Sigmoid colon (tissue), 6 donors: ENCODE measurements at regions not wholly inside any gene's neighbourhood (a gene's known extent, or its start where the extent isn't known, plus 50 kb on each side); places are given as distances from the start of the nearest gene placed in this dataset.

ENCODE experiments used
- DNase-seq: peaks from one replicate; pipeline ENCODE4 v3.0.0-alpha.2; 2019
- H3K27ac ChIP-seq, 4 donors: fragments of 200-600 bp; sonication (generic); one replicate each; pipeline ENCODE4 v1.5.1; 2016 to 2019; ENCODE audit warnings: mild to moderate bottlenecking in 1 of 4
- H3K27me3 ChIP-seq, 3 donors: fragments of 200-600 bp; sonication (generic); one replicate each; pipeline ENCODE4 v1.5.1; 2019; ENCODE audit warnings: mild to moderate bottlenecking in 1 of 3
- H3K36me3 ChIP-seq, 4 donors: fragments of 200-600 bp; sonication (generic); one replicate each; pipeline ENCODE4 v1.5.1; 2016 to 2019
- H3K4me1 ChIP-seq, 4 donors: fragments of 200-600 bp; sonication (generic); one replicate each; pipeline ENCODE4 v1.5.1; 2017 to 2019
- H3K4me3 ChIP-seq, 4 donors: fragments of 200-600 bp; sonication (generic); one replicate each; pipeline ENCODE4 v1.5.1; 2017 to 2019; ENCODE audit warnings: mild to moderate bottlenecking in 2 of 4, moderate library complexity in 1 of 4
- H3K9me3 ChIP-seq, 4 donors: fragments of 200-600 bp in 3 of 4; sonication (generic) in 3 of 4; one replicate each; pipeline versions ENCODE4 v1.5.1 to v1.6.1; 2013 to 2019
- CTCF ChIP-seq, 4 experiments: fragments of 450-650 bp in 3 of 4; fragments of 200-600 bp in 1 of 4; IDR thresholded peaks; one replicate each; pipeline ENCODE4 v1.5.1; 2016 to 2019; ENCODE audit warnings: antibody characterized with exemption in 4 of 4, mild to moderate bottlenecking in 3 of 4, moderate library complexity in 2 of 4
- EP300 ChIP-seq, 4 donors: sonication (generic); formaldehyde crosslinking; IDR thresholded peaks; one replicate each; pipeline ENCODE4 v1.6.1; 2017; ENCODE audit warnings: antibody characterized with exemption in 4 of 4
- POLR2A ChIP-seq, 2 donors: fragments of 450-650 bp; IDR thresholded peaks; one replicate each; pipeline ENCODE4 v1.6.1; 2016; ENCODE audit warnings: antibody characterized with exemption in 2 of 2, mild to moderate bottlenecking in 2 of 2, moderate library complexity in 2 of 2
- POLR2AphosphoS5 ChIP-seq, 4 donors: sonication (generic); formaldehyde crosslinking; IDR thresholded peaks; one replicate each; pipeline ENCODE4 v1.6.1; 2017; ENCODE audit warnings: antibody characterized with exemption in 4 of 4
- WGBS, 2 donors: extraction: QIAGEN DNeasy Blood & Tissue Kit; methylation state at CpG; one replicate each; pipeline ENCODE4 v1.1.7; 2013; 5-methylcytosine and 5-hydroxymethylcytosine counted together
- intact Hi-C: fragments of 100-400 bp; cut with DNase I; formaldehyde crosslinking; loops from one replicate; pipeline ENCODE4 v1.15.1; 2023
- donor health status: healthy with polysubstance abuse.
- donor health status: healthy.

- Histone ChIP-seq H3K27me3 (no peaks in the 10 kb centered on the region), H3K4me3 (no peak overlapping the region), H3K9me3 (peaks cover 0 to 4% (median 0%) of the 10 kb centered on the region in 4 donors), H3K27ac (no peak overlapping the region), H3K36me3 (no peaks in the 10 kb centered on the region), H3K4me1 (no peaks in the 10 kb centered on the region)
- TF ChIP-seq CTCF (IDR thresholded peaks at IDR 0.05) (no peak), POLR2AphosphoS5 (IDR thresholded peaks at IDR 0.05) (no peak), POLR2A (IDR thresholded peaks at IDR 0.05) (no peak), EP300 (IDR thresholded peaks at IDR 0.05) (no peak)
- DNase-seq, result no peak
- 68 to 70% methylated on average over 2 of the region's 2 CpGs for WGBS, 2 donors
- intact Hi-C loops, result no loop called here
Measured at GRCh38 chr5:3839151-3839550, 243.5 kb downstream of the IRX1 start.

GRCh38 chr5:3842591-3842990, 247.0 kb downstream of the IRX1 start:
- TF ChIP-seq POLR2A (IDR thresholded peaks at IDR 0.05), result no peak
- TF ChIP-seq POLR2AphosphoS5 (IDR thresholded peaks at IDR 0.05), result no peak
- TF ChIP-seq EP300 (IDR thresholded peaks at IDR 0.05), result no peak
- no peaks in the 10 kb centered on the region for H3K27me3 ChIP-seq

GRCh38 chr5:3843706-3844105, 248.1 kb downstream of the IRX1 start:
- H3K9me3 ChIP-seq, result no peaks in the 10 kb centered on the region
- TF ChIP-seq POLR2AphosphoS5 (IDR thresholded peaks at IDR 0.05) (no peak), POLR2A (IDR thresholded peaks at IDR 0.05) (no peak), EP300 (IDR thresholded peaks at IDR 0.05) (no peak), CTCF (IDR thresholded peaks at IDR 0.05) (no peak)
- H3K4me1 ChIP-seq, result no peaks in the 10 kb centered on the region
- intact Hi-C loops, result no loop called here
- H3K27me3 ChIP-seq, result no peaks in the 10 kb centered on the region
- WGBS, 2 donors, result 72 to 80% methylated on average over 6 of the region's 6 CpGs
- no peak overlapping the region for H3K27ac ChIP-seq
- H3K36me3 ChIP-seq, result no peaks in the 10 kb centered on the region
- H3K4me3 ChIP-seq, result no peak overlapping the region
- no peak for DNase-seq

More at GRCh38 chr5:3842591-3842990, 247.0 kb downstream of the IRX1 start:
- no peaks in the 10 kb centered on the region for H3K36me3 ChIP-seq
- H3K9me3 ChIP-seq, result peaks cover 0 to 4% (median 0%) of the 10 kb centered on the region in 4 donors
- DNase-seq, result no peak
- intact Hi-C loops, result no loop called here
- no peaks in the 10 kb centered on the region for H3K4me1 ChIP-seq
- no peak overlapping the region for H3K27ac ChIP-seq
- H3K4me3 ChIP-seq, result no peak overlapping the region
- WGBS, 2 donors, result 46 to 71% methylated on average over 6 of the region's 6 CpGs

- WGBS, 2 donors, result 74 to 76% methylated on average over 7 of the region's 7 CpGs
- H3K36me3 ChIP-seq, result no peaks in the 10 kb centered on the region
- H3K27me3 ChIP-seq, result no peaks in the 10 kb centered on the region
- TF ChIP-seq EP300 (IDR thresholded peaks at IDR 0.05) (no peak), POLR2AphosphoS5 (IDR thresholded peaks at IDR 0.05) (no peak), CTCF (IDR thresholded peaks at IDR 0.05) (no peak), POLR2A (IDR thresholded peaks at IDR 0.05) (no peak)
- no peaks in the 10 kb centered on the region for H3K4me1 ChIP-seq
- no peak overlapping the region for H3K27ac ChIP-seq
- intact Hi-C loops, result no loop called here
- no peaks in the 10 kb centered on the region for H3K9me3 ChIP-seq
- H3K4me3 ChIP-seq, result no peak overlapping the region
- no peak for DNase-seq
Measured at GRCh38 chr5:3844266-3844665, 248.6 kb downstream of the IRX1 start.

GRCh38 chr5:3845230-3845629, 249.6 kb downstream of the IRX1 start:
- no peaks in the 10 kb centered on the region for H3K36me3 ChIP-seq
- no peak for TF ChIP-seq POLR2AphosphoS5 (IDR thresholded peaks at IDR 0.05)
- TF ChIP-seq POLR2A (IDR thresholded peaks at IDR 0.05), result no peak
- no peak for TF ChIP-seq EP300 (IDR thresholded peaks at IDR 0.05)
- TF ChIP-seq CTCF (IDR thresholded peaks at IDR 0.05), result no peak
- no peaks in the 10 kb centered on the region for H3K9me3 ChIP-seq
- intact Hi-C loops, result no loop called here
- 49 to 84% methylated on average over 5 of the region's 5 CpGs for WGBS, 2 donors
- no peaks in the 10 kb centered on the region for H3K4me1 ChIP-seq
- H3K27ac ChIP-seq, result no peak overlapping the region
- no peak for DNase-seq
- no peak overlapping the region for H3K4me3 ChIP-seq
- no peaks in the 10 kb centered on the region for H3K27me3 ChIP-seq
